ENCODE measurements at regions not wholly inside any gene's neighbourhood (a gene's known extent, or its start where the extent isn't known, plus 50 kb on each side); places are given as distances from the start of the nearest gene placed in this dataset.

DNA sequence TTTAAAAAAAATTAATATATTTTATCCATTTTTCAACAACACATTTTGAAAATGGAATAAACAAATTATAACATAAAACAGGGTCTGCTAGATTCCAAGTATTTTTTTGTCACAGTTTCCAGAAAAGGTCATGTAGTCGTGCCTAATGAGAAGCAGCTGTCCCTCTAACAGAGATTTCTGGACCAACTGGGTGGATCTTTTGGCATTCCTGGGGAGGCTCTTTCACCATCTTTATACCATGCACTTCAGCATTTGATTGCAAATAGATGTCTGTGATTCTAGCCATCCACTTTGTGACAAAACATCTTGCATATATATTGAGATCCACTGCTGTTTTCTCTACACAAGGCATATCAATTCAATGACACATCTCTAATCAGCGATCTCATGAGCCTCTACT lies 210.7 kb upstream of the LDB2 start:
- TF ChIP-seq EZH2 (IDR thresholded peaks at IDR 0.05; ENCODE audit: insufficient read depth, poor library complexity, severe bottlenecking) (no peak), EZH2phosphoT487 (IDR thresholded peaks at IDR 0.05; ENCODE audit: insufficient read depth, low read depth) (no peak)
